Neural progenitor cell (in vitro differentiated cells): ENCODE measurements at regions not wholly inside any gene's neighbourhood (a gene's known extent, or its start where the extent isn't known, plus 50 kb on each side); places are given as distances from the start of the nearest gene placed in this dataset.

Experiments
- CTCF ChIP-seq: fragments of 200-600 bp; sonication (generic); IDR thresholded peaks from 2 replicates; pipeline ENCODE4 v1.5.1; 2017; ENCODE audit warnings: antibody characterized with exemption, mild to moderate bottlenecking
- EZH2 ChIP-seq: fragments of 200-600 bp; sonication (generic); IDR thresholded peaks from 2 replicates; pipeline ENCODE4 v1.6.1; 2017; ENCODE audit warnings: antibody characterized with exemption, mild to moderate bottlenecking, moderate library complexity
- EZH2phosphoT487 ChIP-seq: fragments of 200-600 bp; sonication (generic); IDR thresholded peaks from 2 replicates; pipeline ENCODE4 v1.6.1; 2017; ENCODE audit warnings: antibody characterized with exemption

- TF ChIP-seq EZH2 = no peak
- TF ChIP-seq CTCF = no peak
- TF ChIP-seq EZH2phosphoT487 = no peak
Measured at GRCh38 chr4:27111627-27112026, 251.0 kb downstream of the STIM2 start.
